BJ (cell line): ENCODE measurements at regions not wholly inside any gene's neighbourhood (a gene's known extent, or its start where the extent isn't known, plus 50 kb on each side); places are given as distances from the start of the nearest gene placed in this dataset.

ENCODE experiments used
- CTCF ChIA-PET: fragments of 350-600 bp; formaldehyde crosslinking; extraction: SDS; loops from one replicate; lab custom pipeline; 2021; ENCODE audit warnings: antibody characterized with exemption, inconsistent platforms; lab: Yijun Ruan, JAX
- POLR2A ChIA-PET: fragments of 300-600 bp; sonication (Branson Sonifier 250); formaldehyde crosslinking; extraction: SDS; loops from one replicate; lab custom pipeline; 2021; ENCODE audit warnings: antibody characterized with exemption; lab: Charles Lee
- DNase-seq: peaks from one replicate; pipeline ENCODE4 v3.0.0-alpha.2; 2011; ENCODE audit warnings: low read depth
- H3K27me3 ChIP-seq: 2 replicates; pipeline ENCODE4 v1.6.0; 2011; ENCODE audit warnings: low read length; ENCODE audit not compliant: control insufficient read depth, insufficient read depth
- H3K36me3 ChIP-seq: 2 replicates; pipeline ENCODE4 v1.5.1; 2011; ENCODE audit warnings: low read length; ENCODE audit not compliant: control insufficient read depth, insufficient read depth
- H3K4me3 ChIP-seq: 2 replicates; pipeline ENCODE4 v1.5.1; 2011; ENCODE audit warnings: low read depth, mild to moderate bottlenecking, control low read depth, low read length
- TF ChIP-seq, protein P1 (sequence below): IDR thresholded peaks from 2 replicates; pipeline ENCODE4 v1.5.1; 2011; ENCODE audit warnings: low read depth, mild to moderate bottlenecking, control low read depth, inconsistent platforms, low read length, moderate library complexity; ENCODE audit not compliant: insufficient read depth

DNA sequence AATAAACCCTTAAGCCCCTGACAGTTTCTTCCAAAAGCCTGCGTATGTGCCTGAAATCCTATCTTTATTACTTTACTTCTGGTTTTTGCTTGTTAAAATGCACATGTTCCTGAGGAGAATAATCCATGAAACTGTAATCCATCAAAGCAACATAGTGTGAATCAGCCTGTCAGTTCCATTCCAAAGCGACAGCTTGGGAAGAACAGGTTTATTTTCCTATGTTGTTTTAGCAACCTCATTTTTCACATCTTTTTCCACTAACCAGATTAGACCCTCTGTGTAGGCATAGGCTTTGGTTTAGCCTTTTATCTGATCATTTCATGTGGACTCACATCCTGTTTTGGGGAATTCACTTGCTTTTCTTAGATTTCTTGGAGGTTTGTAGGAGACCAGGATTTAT, 988.0 kb downstream of the SQOR start:
- DNase-seq = no peak
- no peaks in the 10 kb centered on the region for H3K27me3 ChIP-seq
- no peak overlapping the region for H3K4me3 ChIP-seq
- ChIA-PET CTCF (no interaction called here), POLR2A (no interaction called here)
- TF ChIP-seq, protein P1, sequence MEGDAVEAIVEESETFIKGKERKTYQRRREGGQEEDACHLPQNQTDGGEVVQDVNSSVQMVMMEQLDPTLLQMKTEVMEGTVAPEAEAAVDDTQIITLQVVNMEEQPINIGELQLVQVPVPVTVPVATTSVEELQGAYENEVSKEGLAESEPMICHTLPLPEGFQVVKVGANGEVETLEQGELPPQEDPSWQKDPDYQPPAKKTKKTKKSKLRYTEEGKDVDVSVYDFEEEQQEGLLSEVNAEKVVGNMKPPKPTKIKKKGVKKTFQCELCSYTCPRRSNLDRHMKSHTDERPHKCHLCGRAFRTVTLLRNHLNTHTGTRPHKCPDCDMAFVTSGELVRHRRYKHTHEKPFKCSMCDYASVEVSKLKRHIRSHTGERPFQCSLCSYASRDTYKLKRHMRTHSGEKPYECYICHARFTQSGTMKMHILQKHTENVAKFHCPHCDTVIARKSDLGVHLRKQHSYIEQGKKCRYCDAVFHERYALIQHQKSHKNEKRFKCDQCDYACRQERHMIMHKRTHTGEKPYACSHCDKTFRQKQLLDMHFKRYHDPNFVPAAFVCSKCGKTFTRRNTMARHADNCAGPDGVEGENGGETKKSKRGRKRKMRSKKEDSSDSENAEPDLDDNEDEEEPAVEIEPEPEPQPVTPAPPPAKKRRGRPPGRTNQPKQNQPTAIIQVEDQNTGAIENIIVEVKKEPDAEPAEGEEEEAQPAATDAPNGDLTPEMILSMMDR = no peak
- H3K36me3 ChIP-seq = no peaks in the 10 kb centered on the region

DNA sequence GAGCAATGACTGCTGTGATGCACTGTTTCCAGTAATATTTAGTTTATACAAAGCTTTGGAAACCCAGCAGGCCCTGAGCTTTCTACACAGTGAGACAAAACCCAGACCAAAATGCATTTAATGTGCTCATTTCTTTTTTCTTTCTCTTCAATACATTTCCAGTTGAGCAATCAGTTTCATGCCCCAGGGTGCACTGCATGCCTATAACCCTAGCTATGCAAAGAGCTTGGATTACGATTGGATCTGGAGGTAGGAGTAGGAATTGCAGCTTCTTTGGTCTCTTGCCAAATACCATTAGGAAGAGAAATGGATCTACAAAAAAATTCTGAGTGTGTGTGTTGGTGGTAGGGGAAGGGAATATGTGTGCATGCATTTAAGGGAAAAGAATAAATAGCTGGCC, 1001.4 kb downstream of the SQOR start:
- CTCF ChIA-PET = interaction anchor here (0.6 kb wide), 1 partner anchor 36 kb away, joined by 3 read pairs; no protein-coding TSS in a partner anchor
- H3K36me3 ChIP-seq = no peaks in the 10 kb centered on the region
- DNase-seq = no peak
- H3K4me3 ChIP-seq = no peak overlapping the region
- POLR2A ChIA-PET = no interaction called here
- H3K27me3 ChIP-seq = no peaks in the 10 kb centered on the region
- TF ChIP-seq, protein P1 = no peak

DNA sequence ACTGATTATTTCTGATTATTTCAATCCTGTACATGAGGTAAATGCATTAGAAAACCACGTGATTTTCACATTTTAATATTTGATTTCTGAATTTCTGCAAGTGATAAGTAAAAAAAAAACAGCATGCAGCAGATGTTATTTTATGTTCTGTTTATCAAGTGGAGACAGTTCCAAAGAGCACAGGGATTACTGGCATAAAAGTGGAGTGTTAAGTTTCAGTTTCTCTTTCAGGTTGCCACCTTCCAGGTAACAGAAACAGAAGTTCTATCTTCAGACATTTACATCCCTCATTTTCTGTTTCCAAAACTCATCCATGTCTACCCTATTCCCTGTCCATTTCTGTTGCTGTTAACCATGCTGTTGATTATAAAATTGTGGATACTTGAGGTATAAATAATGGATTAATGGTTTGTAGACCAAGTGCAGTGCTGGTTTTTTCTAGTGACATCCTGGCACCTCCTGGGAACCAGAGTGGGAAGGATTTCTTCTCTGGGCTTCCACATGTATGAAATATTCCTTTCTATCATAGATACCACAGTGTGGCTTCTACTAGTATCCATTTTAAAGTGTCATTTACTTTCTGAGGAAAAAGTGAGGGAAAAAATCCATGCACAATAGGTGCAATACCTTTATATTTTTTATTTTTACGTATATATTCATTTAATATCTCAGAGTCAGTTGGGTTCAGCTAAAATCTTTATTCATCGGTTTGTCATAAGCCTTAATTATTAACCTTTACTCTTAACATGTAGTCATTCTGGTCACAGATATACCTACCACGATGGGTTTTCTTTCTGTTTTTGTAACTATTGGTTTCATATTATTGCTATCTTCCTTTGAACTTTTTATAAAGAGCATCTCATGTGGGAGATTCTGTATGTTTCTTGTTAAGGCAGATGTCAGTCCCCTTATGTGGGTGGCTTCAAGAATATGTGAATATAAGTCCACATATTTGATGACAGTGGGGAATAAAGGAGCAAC, 1010.0 kb downstream of the SQOR start:
- Histone ChIP-seq H3K4me3 (no peak overlapping the region), H3K27me3 (no peaks in the 10 kb centered on the region), H3K36me3 (no peaks in the 10 kb centered on the region)
- CTCF ChIA-PET = no interaction called here
- TF ChIP-seq, protein P1 = no peak
- POLR2A ChIA-PET = no interaction called here
- no peak for DNase-seq

DNA sequence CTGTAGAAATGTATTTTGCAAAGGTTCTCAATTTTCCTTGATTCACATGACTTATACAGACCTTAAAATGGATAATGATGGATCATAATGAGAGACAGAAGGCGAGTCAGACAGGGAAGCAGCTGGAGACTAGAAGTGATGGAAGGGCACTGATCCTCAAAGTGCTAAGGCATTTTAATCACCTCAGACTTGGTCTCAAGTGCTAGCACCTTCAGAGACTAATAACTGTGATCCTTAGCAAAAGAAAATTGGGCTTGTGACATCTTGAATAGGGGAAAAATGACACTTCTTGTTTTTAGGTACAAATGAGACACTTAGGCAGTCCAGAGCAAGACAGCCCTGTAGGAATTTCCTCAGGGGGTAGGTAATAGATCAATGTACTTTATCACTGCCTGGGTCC, 1011.7 kb downstream of the SQOR start:
- no peaks in the 10 kb centered on the region for H3K36me3 ChIP-seq
- CTCF ChIA-PET = no interaction called here
- POLR2A ChIA-PET = no interaction called here
- H3K4me3 ChIP-seq = no peak overlapping the region
- H3K27me3 ChIP-seq = no peaks in the 10 kb centered on the region
- no peak for DNase-seq
- TF ChIP-seq, protein P1 = no peak

DNA sequence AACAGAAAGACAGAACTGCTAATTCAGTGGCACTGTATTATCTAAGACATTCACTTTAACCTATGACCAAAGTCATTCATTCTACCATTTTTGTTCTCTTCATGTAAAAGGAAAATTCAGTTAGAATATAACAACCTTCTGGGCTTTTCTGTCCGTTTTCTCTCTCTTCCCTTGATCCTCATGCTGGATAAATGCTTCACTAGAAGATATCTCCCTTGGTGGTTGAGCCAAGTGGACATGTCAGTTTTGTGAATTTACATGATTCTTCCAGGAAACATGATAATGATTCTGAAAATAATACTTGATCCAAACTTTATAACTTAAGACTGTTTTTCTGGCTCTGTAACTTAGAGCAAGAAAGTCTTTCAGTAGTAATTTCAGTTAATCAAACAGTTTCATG, 1012.2 kb downstream of the SQOR start:
- no peak overlapping the region for H3K4me3 ChIP-seq
- TF ChIP-seq, protein P1 = no peak
- H3K27me3 ChIP-seq = no peaks in the 10 kb centered on the region
- ChIA-PET POLR2A (no interaction called here), CTCF (no interaction called here)
- DNase-seq = no peak
- H3K36me3 ChIP-seq = no peaks in the 10 kb centered on the region
